MM.1S (cell line): ENCODE measurements at regions not wholly inside any gene's neighbourhood (a gene's known extent, or its start where the extent isn't known, plus 50 kb on each side); places are given as distances from the start of the nearest gene placed in this dataset.

Experiments used
- CTCF ChIP-seq: fragments of 300-600 bp; sonication (generic); IDR thresholded peaks from 2 replicates; pipeline ENCODE4 v1.5.1; 2016; ENCODE audit warnings: antibody characterized with exemption, low read length, mixed read lengths
- EZH2 ChIP-seq: fragments of 300-600 bp; sonication (generic); optimal IDR thresholded peaks from 2 replicates; pipeline ENCODE3; 2017; ENCODE audit warnings: low read depth, mild to moderate bottlenecking, antibody characterized with exemption, low read length, mixed read lengths
- EZH2phosphoT487 ChIP-seq: fragments of 300-600 bp; sonication (generic); IDR thresholded peaks from 2 replicates; pipeline ENCODE4 v1.6.1; 2018; ENCODE audit warnings: antibody characterized with exemption, low read length

DNA sequence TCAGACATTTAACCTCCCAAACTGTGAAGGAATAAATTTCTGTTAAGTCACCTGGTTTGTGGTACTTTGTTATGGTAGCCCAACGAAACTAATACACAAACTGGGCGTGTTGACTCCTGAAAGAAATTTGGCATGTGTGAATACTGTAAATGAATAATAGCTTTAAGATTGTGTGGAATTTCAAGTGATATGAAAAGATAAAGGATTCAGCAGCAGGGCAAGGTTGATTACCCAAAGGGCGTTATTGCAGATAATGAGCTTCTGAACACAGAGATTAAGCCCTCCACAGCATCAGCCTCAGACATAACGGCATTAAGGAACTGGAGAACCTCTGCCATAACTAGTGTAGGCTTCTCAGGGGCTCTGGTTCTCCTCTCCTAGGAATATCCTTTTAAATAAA, 451.5 kb upstream of the NECTIN3 start:
- TF ChIP-seq CTCF = no peak
- no peak for TF ChIP-seq EZH2phosphoT487
- TF ChIP-seq EZH2 = no peak
